HEK293 (cell line): ENCODE measurements at regions not wholly inside any gene's neighbourhood (a gene's known extent, or its start where the extent isn't known, plus 50 kb on each side); places are given as distances from the start of the nearest gene placed in this dataset.

Experiments
- CTCF ChIA-PET: fragments of 350-600 bp; formaldehyde crosslinking; extraction: SDS; loops from one replicate; lab custom pipeline; 2021; ENCODE audit warnings: antibody characterized with exemption; lab: Yijun Ruan, JAX
- POLR2A ChIA-PET: fragments of 300-600 bp; formaldehyde crosslinking; extraction: SDS; loops from one replicate; lab custom pipeline; 2020; ENCODE audit warnings: antibody characterized with exemption, inconsistent platforms; lab: Yijun Ruan, JAX
- H3K27ac ChIP-seq: fragments of 200-500 bp; sonication (Bioruptor generic); 2 replicates; pipeline ENCODE4 v1.5.1; 2014; ENCODE audit warnings: low read depth, low read length, control low read depth, inconsistent platforms; ENCODE audit errors: extremely low read depth
- H3K36me3 ChIP-seq, 2 experiments: fragments of 200-500 bp in 1 of 2; sonication (Bioruptor generic) in 1 of 2; 1 replicate in 1 of 2; 2 replicates in 1 of 2; pipeline ENCODE4 v1.5.1; 2014 to 2017; ENCODE audit warnings: inconsistent platforms in 2 of 2, low read length in 2 of 2; ENCODE audit not compliant: control insufficient read depth in 2 of 2, insufficient read depth in 1 of 2
- H3K4me1 ChIP-seq: fragments of 200-500 bp; sonication (Bioruptor generic); 2 replicates; pipeline ENCODE4 v1.5.1; 2014; ENCODE audit warnings: mild to moderate bottlenecking, low read length, inconsistent platforms; ENCODE audit not compliant: control insufficient read depth, insufficient read depth
- H3K4me3 ChIP-seq: 2 replicates; pipeline ENCODE4 v1.5.1; 2011; ENCODE audit warnings: low read depth, mild to moderate bottlenecking, control low read depth, low read length, moderate library complexity
- H3K9me3 ChIP-seq: fragments of 200-500 bp; sonication (Bioruptor generic); 2 replicates; pipeline ENCODE4 v1.5.1; 2014; ENCODE audit warnings: low read depth, low read length, inconsistent platforms; ENCODE audit not compliant: control insufficient read depth, insufficient read depth
- HOXC10 ChIP-seq: sonication (generic); formaldehyde crosslinking; IDR thresholded peaks from 2 replicates; pipeline ENCODE4 v1.8.1; 2023; ENCODE audit warnings: mild to moderate bottlenecking, missing genetic modification reagents
- KLF10 ChIP-seq: fragments of 450-650 bp; IDR thresholded peaks from 2 replicates; pipeline ENCODE4 v1.5.1; 2018; ENCODE audit warnings: missing biosample characterization, mild to moderate bottlenecking, missing genetic modification characterization
- SCRT1 ChIP-seq: fragments of 450-650 bp; formaldehyde crosslinking; IDR thresholded peaks from 2 replicates; pipeline ENCODE4 v1.5.1; 2016; ENCODE audit warnings: missing biosample characterization, missing genetic modification characterization, borderline replicate concordance
- SETDB1 ChIP-seq: IDR thresholded peaks from one replicate; pipeline ENCODE4 v1.6.1; 2017; ENCODE audit warnings: mild to moderate bottlenecking, low read length, moderate library complexity, mixed read lengths; ENCODE audit not compliant: insufficient read length
- YY1 ChIP-seq: fragments of 450-650 bp; formaldehyde crosslinking; IDR thresholded peaks from 2 replicates; pipeline ENCODE4 v1.5.1; 2018; ENCODE audit warnings: missing biosample characterization, missing genetic modification characterization
- YY2 ChIP-seq: fragments of 450-650 bp; formaldehyde crosslinking; IDR thresholded peaks from 2 replicates; pipeline ENCODE4 v1.5.1; 2016; ENCODE audit warnings: missing biosample characterization, missing genetic modification characterization
- ZBTB20 ChIP-seq: fragments of 450-650 bp; formaldehyde crosslinking; IDR thresholded peaks from 2 replicates; pipeline ENCODE4 v1.5.1; 2016; ENCODE audit warnings: missing biosample characterization, missing genetic modification characterization
- ZNF155 ChIP-seq: fragments of 450-650 bp; formaldehyde crosslinking; IDR thresholded peaks from 2 replicates; pipeline ENCODE4 v1.5.1; 2016; ENCODE audit warnings: missing biosample characterization, missing genetic modification characterization
- ZNF169 ChIP-seq: fragments of 450-650 bp; formaldehyde crosslinking; IDR thresholded peaks from 2 replicates; pipeline ENCODE4 v1.5.1; 2016; ENCODE audit warnings: missing biosample characterization, missing genetic modification characterization
- ZNF311 ChIP-seq: fragments of 450-650 bp; formaldehyde crosslinking; IDR thresholded peaks from 2 replicates; pipeline ENCODE4 v1.5.1; 2017; ENCODE audit warnings: missing biosample characterization, missing genetic modification characterization, borderline replicate concordance
- ZNF335 ChIP-seq: fragments of 450-650 bp; formaldehyde crosslinking; conservative IDR thresholded peaks from 2 replicates; pipeline ENCODE4 v1.5.1; 2016; ENCODE audit warnings: missing biosample characterization, missing genetic modification characterization
- ZNF423 ChIP-seq: fragments of 450-650 bp; formaldehyde crosslinking; IDR thresholded peaks from 2 replicates; pipeline ENCODE4 v1.5.1; 2016; ENCODE audit warnings: missing biosample characterization, missing genetic modification characterization
- ZNF501 ChIP-seq: fragments of 450-650 bp; formaldehyde crosslinking; IDR thresholded peaks from 2 replicates; pipeline ENCODE4 v1.5.1; 2016; ENCODE audit warnings: missing biosample characterization, missing genetic modification characterization
- ZNF555 ChIP-seq: fragments of 450-650 bp; formaldehyde crosslinking; conservative IDR thresholded peaks from 2 replicates; pipeline ENCODE4 v1.5.1; 2017; ENCODE audit warnings: missing biosample characterization, mild to moderate bottlenecking, missing genetic modification characterization, inconsistent platforms
- ZNF645 ChIP-seq: fragments of 450-650 bp; formaldehyde crosslinking; IDR thresholded peaks from 2 replicates; pipeline ENCODE4; 2016; ENCODE audit warnings: missing biosample characterization, missing genetic modification characterization
- ZNF707 ChIP-seq: fragments of 450-650 bp; formaldehyde crosslinking; IDR thresholded peaks from 2 replicates; pipeline ENCODE4 v1.5.1; 2016; ENCODE audit warnings: missing biosample characterization, missing genetic modification characterization
- ZNF768 ChIP-seq: fragments of 450-650 bp; formaldehyde crosslinking; IDR thresholded peaks from 2 replicates; pipeline ENCODE4 v1.5.1; 2018; ENCODE audit warnings: missing biosample characterization, mild to moderate bottlenecking, missing genetic modification characterization
- ZNF785 ChIP-seq: fragments of 450-650 bp; formaldehyde crosslinking; IDR thresholded peaks from 2 replicates; pipeline ENCODE4 v1.5.1; 2016; ENCODE audit warnings: missing biosample characterization, missing genetic modification characterization
- ZNF830 ChIP-seq: fragments of 450-650 bp; IDR thresholded peaks from 2 replicates; pipeline ENCODE4 v1.5.0; 2018; ENCODE audit warnings: missing biosample characterization, missing genetic modification characterization, low read depth, mild to moderate bottlenecking, moderate library complexity
- ZSCAN4 ChIP-seq: fragments of 450-650 bp; formaldehyde crosslinking; IDR thresholded peaks from 2 replicates; pipeline ENCODE4 v1.5.1; 2017; ENCODE audit warnings: missing biosample characterization, missing genetic modification characterization
- TF ChIP-seq, protein P1 (sequence below): fragments of 450-650 bp; formaldehyde crosslinking; IDR thresholded peaks from 2 replicates; pipeline ENCODE4 v1.5.1; 2017; ENCODE audit warnings: missing biosample characterization, missing genetic modification characterization
- TF ChIP-seq, protein P2 (sequence below): fragments of 450-650 bp; formaldehyde crosslinking; IDR thresholded peaks from 2 replicates; pipeline ENCODE4 v1.5.1; 2016; ENCODE audit warnings: missing biosample characterization, missing genetic modification characterization

DNA sequence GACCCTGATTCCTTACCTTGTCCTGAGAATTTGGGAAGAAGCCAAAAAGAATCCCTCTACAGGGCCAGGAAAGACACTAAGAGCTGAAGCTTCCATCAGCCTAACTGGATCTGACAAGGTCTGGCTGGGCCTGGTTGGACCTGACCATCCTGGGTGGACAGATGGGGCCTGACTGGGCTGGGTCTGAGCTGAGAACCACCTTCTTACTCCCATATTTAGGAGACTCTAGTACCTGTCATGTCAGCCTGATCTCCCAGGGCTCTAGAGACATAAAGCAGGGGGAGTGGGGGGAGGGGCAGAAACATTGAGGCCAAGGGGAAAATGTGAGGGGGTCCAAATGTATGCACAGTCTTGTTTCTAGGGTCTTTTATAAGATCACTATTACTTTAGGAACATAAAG, 129.9 kb downstream of the BUD13 start:
- Histone ChIP-seq H3K9me3 (no peaks in the 10 kb centered on the region), H3K4me3 (no peak overlapping the region), H3K27ac (no peak overlapping the region), H3K4me1 (no peaks in the 10 kb centered on the region), H3K36me3 (no peaks in the 10 kb centered on the region)
- POLR2A ChIA-PET: no interaction called here
- CTCF ChIA-PET: interaction anchor here (0.6 to 3.2 kb wide), 12 partner anchors 17 to 1868 kb away, joined by 3 to 19 read pairs (median 4); no protein-coding TSS in a partner anchor
- TF ChIP-seq SETDB1 (no peak), ZNF169 (tag by site-specific recombination) (no peak), HOXC10 (CRISPR knock-in tag) (no peak), ZBTB20 (tag by site-specific recombination) (no peak), ZSCAN4 (tag by site-specific recombination) (no peak), ZNF768 (no peak), KLF10 (tag by site-specific recombination) (no peak), SCRT1 (tag by site-specific recombination) (no peak), ZNF830 (tag by site-specific recombination) (no peak), YY1 (tag by site-specific recombination) (no peak), ZNF501 (tag by site-specific recombination) (no peak), ZNF423 (tag by site-specific recombination) (no peak), ZNF311 (no peak), YY2 (no peak), ZNF155 (no peak), ZNF645 (tag by site-specific recombination) (no peak)
- TF ChIP-seq, protein P1, sequence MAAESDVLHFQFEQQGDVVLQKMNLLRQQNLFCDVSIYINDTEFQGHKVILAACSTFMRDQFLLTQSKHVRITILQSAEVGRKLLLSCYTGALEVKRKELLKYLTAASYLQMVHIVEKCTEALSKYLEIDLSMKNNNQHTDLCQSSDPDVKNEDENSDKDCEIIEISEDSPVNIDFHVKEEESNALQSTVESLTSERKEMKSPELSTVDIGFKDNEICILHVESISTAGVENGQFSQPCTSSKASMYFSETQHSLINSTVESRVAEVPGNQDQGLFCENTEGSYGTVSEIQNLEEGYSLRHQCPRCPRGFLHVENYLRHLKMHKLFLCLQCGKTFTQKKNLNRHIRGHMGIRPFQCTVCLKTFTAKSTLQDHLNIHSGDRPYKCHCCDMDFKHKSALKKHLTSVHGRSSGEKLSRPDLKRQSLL (tag by site-specific recombination): no peak
- TF ChIP-seq, protein P2, sequence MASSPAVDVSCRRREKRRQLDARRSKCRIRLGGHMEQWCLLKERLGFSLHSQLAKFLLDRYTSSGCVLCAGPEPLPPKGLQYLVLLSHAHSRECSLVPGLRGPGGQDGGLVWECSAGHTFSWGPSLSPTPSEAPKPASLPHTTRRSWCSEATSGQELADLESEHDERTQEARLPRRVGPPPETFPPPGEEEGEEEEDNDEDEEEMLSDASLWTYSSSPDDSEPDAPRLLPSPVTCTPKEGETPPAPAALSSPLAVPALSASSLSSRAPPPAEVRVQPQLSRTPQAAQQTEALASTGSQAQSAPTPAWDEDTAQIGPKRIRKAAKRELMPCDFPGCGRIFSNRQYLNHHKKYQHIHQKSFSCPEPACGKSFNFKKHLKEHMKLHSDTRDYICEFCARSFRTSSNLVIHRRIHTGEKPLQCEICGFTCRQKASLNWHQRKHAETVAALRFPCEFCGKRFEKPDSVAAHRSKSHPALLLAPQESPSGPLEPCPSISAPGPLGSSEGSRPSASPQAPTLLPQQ (tag by site-specific recombination): no peak

GRCh38 chr11:116642481-116642880, 130.3 kb downstream of the BUD13 start:
- ChIA-PET CTCF (interaction anchor here (0.5 to 3.2 kb wide), 21 partner anchors 11 to 1868 kb away, joined by 3 to 19 read pairs (median 4); no protein-coding TSS in a partner anchor), POLR2A (no interaction called here)
- no peaks in the 10 kb centered on the region for H3K36me3 ChIP-seq
- H3K4me1 ChIP-seq: no peaks in the 10 kb centered on the region
- no peaks in the 10 kb centered on the region for H3K9me3 ChIP-seq
- no peak overlapping the region for H3K4me3 ChIP-seq
- TF ChIP-seq ZNF335 (tag by site-specific recombination): no peak
- TF ChIP-seq ZNF707 (tag by site-specific recombination): no peak
- no peak for TF ChIP-seq ZNF555 (tag by site-specific recombination)
- TF ChIP-seq KLF10 (tag by site-specific recombination): no peak
- TF ChIP-seq ZNF785 (tag by site-specific recombination): no peak
- TF ChIP-seq, all 188 proteins: peak for 0
- H3K27ac ChIP-seq: no peak overlapping the region
